SK-N-SH (cell line): ENCODE measurements at regions not wholly inside any gene's neighbourhood (a gene's known extent, or its start where the extent isn't known, plus 50 kb on each side); places are given as distances from the start of the nearest gene placed in this dataset.

ENCODE experiments used
- CTCF ChIA-PET: fragments of 300-600, 350-600 bp; formaldehyde crosslinking; extraction: SDS; loops from one replicate; lab custom pipeline; 2021; lab: Yijun Ruan, JAX
- POLR2A ChIA-PET: fragments of 350-600 bp; sonication (Branson Sonifier 250); formaldehyde crosslinking; extraction: SDS; loops from one replicate; lab custom pipeline; 2020; ENCODE audit warnings: antibody characterized with exemption, inconsistent platforms; lab: Yijun Ruan, JAX
- DNase-seq: peaks from one replicate; pipeline ENCODE4 v3.0.0; 2012
- H2AFZ ChIP-seq: fragments of 200-600 bp; sonication (generic); 2 replicates; pipeline ENCODE4 v1.8.1; 2016; ENCODE audit warnings: antibody characterized with exemption, mild to moderate bottlenecking, low read depth
- H3F3A ChIP-seq: fragments of 200-600 bp; sonication (generic); replicated peaks from 2 replicates; pipeline ENCODE3; 2016; ENCODE audit warnings: antibody characterized with exemption, mild to moderate bottlenecking; ENCODE audit not compliant: insufficient read depth
- H3K27ac ChIP-seq, 2 experiments: fragments of 200-500 bp in 1 of 2; fragments of 200-600 bp in 1 of 2; sonication (Bioruptor generic) in 1 of 2; sonication (generic), shearing (Covaris generic) in 1 of 2; 2 replicates each; pipeline versions ENCODE4 v1.5.1 to v1.6.1; 2014 to 2016; ENCODE audit warnings: low read depth in 2 of 2, inconsistent platforms in 1 of 2, low read length in 1 of 2, mild to moderate bottlenecking in 1 of 2, mixed read lengths in 1 of 2
- H3K27me3 ChIP-seq: fragments of 200-600 bp; sonication (generic), shearing (Covaris generic); 2 replicates; pipeline ENCODE4 v1.6.1; 2016; ENCODE audit warnings: mixed run types; ENCODE audit not compliant: insufficient read depth
- H3K36me3 ChIP-seq, 2 experiments: fragments of 200-500 bp in 1 of 2; fragments of 200-600 bp in 1 of 2; sonication (Bioruptor generic) in 1 of 2; sonication (generic) in 1 of 2; replicated peaks in 1 of 2; 2 replicates each; pipeline versions ENCODE3 to v1.5.1; 2014 to 2016; ENCODE audit warnings: low read length in 1 of 2, mild to moderate bottlenecking in 1 of 2; ENCODE audit not compliant: insufficient read depth in 2 of 2, control insufficient read depth in 1 of 2
- H3K4me1 ChIP-seq, 2 experiments: fragments of 200-500 bp in 1 of 2; fragments of 200-600 bp in 1 of 2; sonication (Bioruptor generic) in 1 of 2; sonication (generic), shearing (Covaris generic) in 1 of 2; 2 replicates each; pipeline versions ENCODE4 v1.5.1 to v1.6.1; 2014 to 2016; ENCODE audit warnings: low read depth in 1 of 2, low read length in 1 of 2, mixed run types in 1 of 2; ENCODE audit not compliant: insufficient read depth in 2 of 2, control insufficient read depth in 1 of 2
- H3K4me2 ChIP-seq: fragments of 200-600 bp; sonication (generic), shearing (Covaris generic); 2 replicates; pipeline ENCODE4 v1.6.1; 2017; ENCODE audit warnings: mixed run types
- H3K4me3 ChIP-seq, 2 experiments: fragments of 200-500 bp in 1 of 2; fragments of 200-600 bp in 1 of 2; sonication (Bioruptor generic) in 1 of 2; sonication (generic), shearing (Covaris generic) in 1 of 2; 2 replicates each; pipeline versions ENCODE4 v1.5.1 to v1.8.1; 2014 to 2016; ENCODE audit warnings: low read depth in 2 of 2, inconsistent platforms in 1 of 2, low read length in 1 of 2, mild to moderate bottlenecking in 1 of 2, mixed read lengths in 1 of 2, moderate library complexity in 1 of 2
- H3K79me2 ChIP-seq: fragments of 200-600 bp; sonication (generic); 2 replicates; pipeline ENCODE4 v1.8.1; 2017; ENCODE audit warnings: mild to moderate bottlenecking; ENCODE audit not compliant: insufficient read depth
- H3K9ac ChIP-seq: fragments of 200-600 bp; sonication (generic); 2 replicates; pipeline ENCODE4 v1.6.1; 2017; ENCODE audit warnings: mixed run types
- H3K9me2 ChIP-seq: fragments of 200-600 bp; sonication (generic); 2 replicates; pipeline ENCODE4 v1.6.1; 2017; ENCODE audit warnings: mixed run types
- H3K9me3 ChIP-seq: fragments of 200-600 bp; sonication (generic); 2 replicates; pipeline ENCODE4 v1.6.1; 2017; ENCODE audit warnings: mixed run types, mild to moderate bottlenecking, moderate library complexity
- H4K20me1 ChIP-seq: fragments of 200-600 bp; sonication (generic); 2 replicates; pipeline ENCODE4 v1.6.1; 2017; ENCODE audit warnings: mild to moderate bottlenecking, mixed run types; ENCODE audit not compliant: insufficient read depth
- CHD2 ChIP-seq: fragments of 150-350 bp; IDR thresholded peaks from 2 replicates; pipeline ENCODE4 v1.6.1; 2018; ENCODE audit warnings: low read length; ENCODE audit not compliant: partially characterized antibody
- EP300 ChIP-seq, 2 experiments: IDR thresholded peaks; 2 replicates each; pipeline versions ENCODE4 v1.4.0 to v1.6.1; 2012; ENCODE audit warnings: borderline replicate concordance in 1 of 2, low read depth in 1 of 2, low read length in 1 of 2
- FOXM1 ChIP-seq: IDR thresholded peaks from 2 replicates; pipeline ENCODE4 v1.4.0; 2012; ENCODE audit warnings: low read depth, mild to moderate bottlenecking
- GABPA ChIP-seq: IDR thresholded peaks from 2 replicates; pipeline ENCODE4 v1.4.0; 2012; ENCODE audit warnings: low read depth, mild to moderate bottlenecking
- JUND ChIP-seq: IDR thresholded peaks from 2 replicates; pipeline ENCODE4 v1.4.0; 2012
- MEF2A ChIP-seq: IDR thresholded peaks from 2 replicates; pipeline ENCODE4 v1.4.0; 2012; ENCODE audit warnings: low read depth, borderline replicate concordance
- RAD21 ChIP-seq: IDR thresholded peaks from 2 replicates; pipeline ENCODE4 v1.6.1; 2012; ENCODE audit warnings: mild to moderate bottlenecking, low read length
- RCOR1 ChIP-seq: fragments of 150-350 bp; IDR thresholded peaks from 2 replicates; pipeline ENCODE4 v1.6.1; 2017; ENCODE audit warnings: antibody characterized with exemption, low read length
- RFX5 ChIP-seq: IDR thresholded peaks from 2 replicates; pipeline ENCODE4 v1.6.1; 2012; ENCODE audit warnings: mild to moderate bottlenecking, improper control_type of control experiment, low read length
- SMC3 ChIP-seq: IDR thresholded peaks from 2 replicates; pipeline ENCODE4 v1.6.1; 2012; ENCODE audit warnings: low read depth, low read length, improper control_type of control experiment
- TAF1 ChIP-seq: IDR thresholded peaks from 2 replicates; pipeline ENCODE4 v1.6.1; 2012; ENCODE audit warnings: low read depth, mild to moderate bottlenecking, low read length, moderate library complexity, borderline replicate concordance
- TEAD4 ChIP-seq: IDR thresholded peaks from 2 replicates; pipeline ENCODE4 v1.4.0; 2012; ENCODE audit warnings: mild to moderate bottlenecking, borderline replicate concordance; ENCODE audit not compliant: insufficient read depth
- YY1 ChIP-seq: IDR thresholded peaks from 2 replicates; pipeline ENCODE4 v1.4.0; 2012; ENCODE audit warnings: low read depth, mild to moderate bottlenecking
- WGBS: methylation state at CpG from one replicate; pipeline ENCODE4 v1.1.6; 2017; ENCODE audit warnings: low lambda C conversion rate; 5-methylcytosine and 5-hydroxymethylcytosine counted together
- TF ChIP-seq, protein P1 (sequence below): IDR thresholded peaks from 2 replicates; pipeline ENCODE4 v1.4.0; 2012; ENCODE audit warnings: low read depth, borderline replicate concordance
- TF ChIP-seq, protein P2 (sequence below): IDR thresholded peaks from 2 replicates; pipeline ENCODE4 v1.6.1; 2012; ENCODE audit warnings: mild to moderate bottlenecking, low read depth, low read length, moderate library complexity
- TF ChIP-seq, protein P3 (sequence below): IDR thresholded peaks from 2 replicates; pipeline ENCODE4 v1.4.0; 2012; ENCODE audit warnings: low read depth

DNA sequence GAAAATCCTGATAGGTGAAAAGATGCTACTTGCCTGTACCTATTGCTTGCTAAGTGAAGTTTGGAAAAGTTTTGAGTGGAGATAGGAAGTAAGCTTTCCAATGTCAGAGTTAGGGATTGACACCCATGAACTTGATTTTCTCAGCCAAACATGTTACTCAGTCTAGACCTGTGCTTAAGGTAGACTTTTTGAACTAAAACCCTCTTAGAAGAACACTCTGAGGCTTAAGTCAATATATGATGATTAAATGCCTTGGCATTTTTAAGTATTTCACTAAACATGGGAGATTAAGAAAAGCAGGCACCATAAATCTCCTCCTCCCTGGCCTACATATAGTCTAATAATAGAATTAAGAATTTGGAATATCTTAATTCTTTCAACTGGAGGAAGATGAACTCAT lies 785.6 kb upstream of the SOX9 start:
- no peaks in the 10 kb centered on the region for H3F3A ChIP-seq
- H4K20me1 ChIP-seq: no peaks in the 10 kb centered on the region
- no peak overlapping the region for H3K27ac ChIP-seq
- no peak overlapping the region for H2AFZ ChIP-seq
- no peak overlapping the region for H3K4me2 ChIP-seq
- H3K79me2 ChIP-seq: no peaks in the 10 kb centered on the region
- H3K27me3 ChIP-seq: no peaks in the 10 kb centered on the region
- H3K4me3 ChIP-seq: no peak overlapping the region
- ChIA-PET CTCF (no interaction called here), POLR2A (no interaction called here)
- H3K9me2 ChIP-seq: no peaks in the 10 kb centered on the region
- H3K9ac ChIP-seq: no peak overlapping the region
- H3K4me1 ChIP-seq: no peaks in the 10 kb centered on the region; a peak in 1 of 4 replicates
- no peaks in the 10 kb centered on the region for H3K36me3 ChIP-seq
- H3K9me3 ChIP-seq: no peaks in the 10 kb centered on the region
- TF ChIP-seq MEF2A (no peak), SMC3 (no peak), RFX5 (no peak), EP300 (IDR thresholded peaks at IDR 0.05; ENCODE audit: borderline replicate concordance in 1 of 2, low read depth in 1 of 2, low read length in 1 of 2) (no peak), GABPA (no peak), YY1 (no peak), RCOR1 (no peak), TAF1 (no peak), TEAD4 (no peak)
- TF ChIP-seq, protein P1, sequence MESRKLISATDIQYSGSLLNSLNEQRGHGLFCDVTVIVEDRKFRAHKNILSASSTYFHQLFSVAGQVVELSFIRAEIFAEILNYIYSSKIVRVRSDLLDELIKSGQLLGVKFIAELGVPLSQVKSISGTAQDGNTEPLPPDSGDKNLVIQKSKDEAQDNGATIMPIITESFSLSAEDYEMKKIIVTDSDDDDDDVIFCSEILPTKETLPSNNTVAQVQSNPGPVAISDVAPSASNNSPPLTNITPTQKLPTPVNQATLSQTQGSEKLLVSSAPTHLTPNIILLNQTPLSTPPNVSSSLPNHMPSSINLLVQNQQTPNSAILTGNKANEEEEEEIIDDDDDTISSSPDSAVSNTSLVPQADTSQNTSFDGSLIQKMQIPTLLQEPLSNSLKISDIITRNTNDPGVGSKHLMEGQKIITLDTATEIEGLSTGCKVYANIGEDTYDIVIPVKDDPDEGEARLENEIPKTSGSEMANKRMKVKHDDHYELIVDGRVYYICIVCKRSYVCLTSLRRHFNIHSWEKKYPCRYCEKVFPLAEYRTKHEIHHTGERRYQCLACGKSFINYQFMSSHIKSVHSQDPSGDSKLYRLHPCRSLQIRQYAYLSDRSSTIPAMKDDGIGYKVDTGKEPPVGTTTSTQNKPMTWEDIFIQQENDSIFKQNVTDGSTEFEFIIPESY: no peak
- no peak for DNase-seq

DNA sequence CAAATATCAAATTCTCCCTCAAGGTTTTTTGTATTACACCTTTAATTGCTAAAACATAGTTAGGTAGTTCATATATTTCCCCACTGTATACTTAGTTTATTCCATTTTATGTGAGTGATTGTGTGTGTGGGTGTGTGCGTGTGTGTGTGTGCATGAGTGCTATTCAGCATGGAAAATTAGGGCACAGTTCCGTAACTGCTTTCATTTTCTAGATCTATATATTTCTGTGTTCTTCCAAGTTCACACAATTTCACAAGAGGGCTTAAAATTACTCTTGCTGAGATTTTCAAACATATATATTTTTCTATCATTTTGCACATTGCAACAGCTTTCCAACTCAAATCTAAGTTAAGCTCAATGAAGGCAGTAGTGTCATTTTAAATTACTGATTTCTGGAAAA lies 782.9 kb upstream of the SOX9 start:
- peak overlapping the region; percentile 37; the same call in 1 of the 2 replicates for H2AFZ ChIP-seq
- POLR2A ChIA-PET: interaction anchor here (0.7 kb wide), 1 partner anchor 233 kb away, joined by 3 read pairs; no protein-coding TSS in a partner anchor
- no peak overlapping the region for H3K9ac ChIP-seq
- H3K79me2 ChIP-seq: no peaks in the 10 kb centered on the region
- no peaks in the 10 kb centered on the region for H3K27me3 ChIP-seq
- no peak overlapping the region; a peak in 1 of 4 replicates for H3K27ac ChIP-seq
- no peaks in the 10 kb centered on the region for H4K20me1 ChIP-seq
- no peaks in the 10 kb centered on the region for H3K36me3 ChIP-seq
- H3K4me2 ChIP-seq: peak overlapping the region; percentile 5; the same call in 1 of the 2 replicates
- no peaks in the 10 kb centered on the region for H3K9me3 ChIP-seq
- no peaks in the 10 kb centered on the region for H3K9me2 ChIP-seq
- no peaks in the 10 kb centered on the region; a peak in 1 of 4 replicates for H3K4me1 ChIP-seq
- H3K4me3 ChIP-seq: no peak overlapping the region
- no peak for DNase-seq
- CTCF ChIA-PET: no interaction called here
- no peaks in the 10 kb centered on the region for H3F3A ChIP-seq
- WGBS: 92% methylated on average over 2 of the region's 2 CpGs
- TF ChIP-seq, protein P2, sequence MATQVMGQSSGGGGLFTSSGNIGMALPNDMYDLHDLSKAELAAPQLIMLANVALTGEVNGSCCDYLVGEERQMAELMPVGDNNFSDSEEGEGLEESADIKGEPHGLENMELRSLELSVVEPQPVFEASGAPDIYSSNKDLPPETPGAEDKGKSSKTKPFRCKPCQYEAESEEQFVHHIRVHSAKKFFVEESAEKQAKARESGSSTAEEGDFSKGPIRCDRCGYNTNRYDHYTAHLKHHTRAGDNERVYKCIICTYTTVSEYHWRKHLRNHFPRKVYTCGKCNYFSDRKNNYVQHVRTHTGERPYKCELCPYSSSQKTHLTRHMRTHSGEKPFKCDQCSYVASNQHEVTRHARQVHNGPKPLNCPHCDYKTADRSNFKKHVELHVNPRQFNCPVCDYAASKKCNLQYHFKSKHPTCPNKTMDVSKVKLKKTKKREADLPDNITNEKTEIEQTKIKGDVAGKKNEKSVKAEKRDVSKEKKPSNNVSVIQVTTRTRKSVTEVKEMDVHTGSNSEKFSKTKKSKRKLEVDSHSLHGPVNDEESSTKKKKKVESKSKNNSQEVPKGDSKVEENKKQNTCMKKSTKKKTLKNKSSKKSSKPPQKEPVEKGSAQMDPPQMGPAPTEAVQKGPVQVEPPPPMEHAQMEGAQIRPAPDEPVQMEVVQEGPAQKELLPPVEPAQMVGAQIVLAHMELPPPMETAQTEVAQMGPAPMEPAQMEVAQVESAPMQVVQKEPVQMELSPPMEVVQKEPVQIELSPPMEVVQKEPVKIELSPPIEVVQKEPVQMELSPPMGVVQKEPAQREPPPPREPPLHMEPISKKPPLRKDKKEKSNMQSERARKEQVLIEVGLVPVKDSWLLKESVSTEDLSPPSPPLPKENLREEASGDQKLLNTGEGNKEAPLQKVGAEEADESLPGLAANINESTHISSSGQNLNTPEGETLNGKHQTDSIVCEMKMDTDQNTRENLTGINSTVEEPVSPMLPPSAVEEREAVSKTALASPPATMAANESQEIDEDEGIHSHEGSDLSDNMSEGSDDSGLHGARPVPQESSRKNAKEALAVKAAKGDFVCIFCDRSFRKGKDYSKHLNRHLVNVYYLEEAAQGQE: no peak
- TF ChIP-seq RCOR1 (no peak), FOXM1 (no peak), CHD2 (no peak), RAD21 (no peak), JUND (no peak), MEF2A (no peak)
- TF ChIP-seq, protein P3, sequence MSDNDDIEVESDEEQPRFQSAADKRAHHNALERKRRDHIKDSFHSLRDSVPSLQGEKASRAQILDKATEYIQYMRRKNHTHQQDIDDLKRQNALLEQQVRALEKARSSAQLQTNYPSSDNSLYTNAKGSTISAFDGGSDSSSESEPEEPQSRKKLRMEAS: no peak
- TF ChIP-seq, protein P1: no peak
